Ascending aorta (tissue), 2 donors: ENCODE measurements at regions not wholly inside any gene's neighbourhood (a gene's known extent, or its start where the extent isn't known, plus 50 kb on each side); places are given as distances from the start of the nearest gene placed in this dataset.
"Not testable (repeated sequence)": the region's sequence is repeated elsewhere in the genome, so short reads cannot be mapped to it uniquely, and the experiment has no call there.

Experiments
- DNase-seq, 2 donors: peaks; one replicate each; pipeline ENCODE4 v3.0.0-alpha.2; 2019; ENCODE audit warnings: low spot score in 2 of 2
- H3K27ac ChIP-seq, 2 donors: fragments of 200-600 bp; sonication (generic); one replicate each; pipeline ENCODE4 v1.5.1; 2016 to 2017; ENCODE audit warnings: mild to moderate bottlenecking in 1 of 2
- H3K27me3 ChIP-seq: fragments of 200-600 bp; sonication (generic); one replicate; pipeline ENCODE4 v1.5.1; 2017
- H3K36me3 ChIP-seq, 2 donors: fragments of 200-600 bp; sonication (generic); one replicate each; pipeline ENCODE4 v1.5.1; 2016
- H3K4me1 ChIP-seq, 2 donors: fragments of 200-600 bp; sonication (generic); one replicate each; pipeline ENCODE4 v1.5.1; 2016 to 2017; ENCODE audit warnings: mild to moderate bottlenecking in 1 of 2
- H3K4me3 ChIP-seq, 2 donors: fragments of 200-600 bp; sonication (generic); one replicate each; pipeline ENCODE4 v1.5.1; 2016 to 2017; ENCODE audit warnings: mild to moderate bottlenecking in 1 of 2
- H3K9me3 ChIP-seq, 2 donors: fragments of 200-600 bp; sonication (generic); one replicate each; pipeline ENCODE4 v1.5.1; 2016
- CTCF ChIP-seq, 3 experiments: fragments of 200-600 bp in 2 of 3; fragments of 450-650 bp in 1 of 3; sonication (generic) in 2 of 3; IDR thresholded peaks; one replicate each; pipeline ENCODE4 v1.5.1; 2016 to 2019; ENCODE audit warnings: antibody characterized with exemption in 3 of 3, mild to moderate bottlenecking in 1 of 3, moderate library complexity in 1 of 3
- intact Hi-C: fragments of 100-400 bp; cut with DNase I; formaldehyde crosslinking; loops from one replicate; pipeline ENCODE4 v1.15.1; 2023

DNA sequence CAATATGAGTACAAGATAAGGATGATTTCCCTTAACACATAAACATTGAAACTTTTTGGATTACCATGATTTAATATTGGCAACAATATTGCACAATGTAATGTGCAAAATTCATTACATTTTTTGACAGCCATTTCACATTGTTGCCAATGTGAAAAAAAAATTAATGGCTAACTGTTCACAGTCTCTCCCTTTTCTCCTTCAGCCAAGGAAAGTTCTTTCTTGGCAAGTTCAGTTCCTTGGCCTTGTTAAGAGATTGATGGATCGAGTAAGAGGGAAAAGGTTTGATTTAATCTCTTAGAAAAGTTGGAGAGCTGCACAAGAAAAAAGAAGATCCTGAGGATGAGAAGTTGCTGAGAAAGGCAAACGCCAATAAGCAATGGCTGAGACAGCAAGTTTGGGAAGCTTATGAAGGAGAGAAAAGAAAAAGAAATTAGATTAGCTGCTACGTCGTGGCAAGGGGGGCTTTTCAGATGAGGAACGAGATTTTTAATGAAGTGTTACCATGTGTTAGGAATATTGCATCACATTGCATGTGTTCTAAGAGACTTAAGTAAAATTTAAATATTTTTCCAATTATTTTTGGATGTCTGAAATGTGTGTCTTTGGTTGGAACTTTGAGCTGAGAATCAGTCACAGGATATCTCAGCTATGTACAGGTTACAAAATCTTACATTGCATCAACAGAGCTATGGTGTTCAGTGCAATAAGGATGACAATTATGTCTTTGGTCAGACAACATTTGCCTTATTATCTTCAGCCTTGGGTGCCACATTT is 61.4 kb upstream of the ZNF280D start:
- intact Hi-C loops = loop anchor here (5.0 kb wide), 1 partner anchor 62 kb away; the partner anchor contains the start of gene ZNF280D
- H3K27ac ChIP-seq = peak overlapping the region; percentile 49 to 52
- no peaks in the 10 kb centered on the region for H3K27me3 ChIP-seq
- no peak for TF ChIP-seq CTCF (IDR thresholded peaks at IDR 0.05)
- H3K4me1 ChIP-seq = no peaks in the 10 kb centered on the region
- no peak overlapping the region for H3K4me3 ChIP-seq
- no peak for DNase-seq
- H3K9me3 ChIP-seq = peaks cover 0 to 18% of the 10 kb centered on the region in 2 donors
- no peaks in the 10 kb centered on the region for H3K36me3 ChIP-seq

GRCh38 chr15:56794165-56794552 is 60.9 kb upstream of the ZNF280D start:
- no peaks in the 10 kb centered on the region for H3K4me1 ChIP-seq
- H3K9me3 ChIP-seq = peaks cover 0 to 18% of the 10 kb centered on the region in 2 donors
- no peak overlapping the region for H3K4me3 ChIP-seq
- no peaks in the 10 kb centered on the region for H3K27me3 ChIP-seq
- peak overlapping the region; percentile 20 to 52 for H3K27ac ChIP-seq
- no peaks in the 10 kb centered on the region for H3K36me3 ChIP-seq
- DNase-seq = no peak
- intact Hi-C loops = loop anchor here (5.0 kb wide), 1 partner anchor 62 kb away; the partner anchor contains the start of gene ZNF280D
- TF ChIP-seq CTCF (IDR thresholded peaks at IDR 0.05) = no peak

DNA sequence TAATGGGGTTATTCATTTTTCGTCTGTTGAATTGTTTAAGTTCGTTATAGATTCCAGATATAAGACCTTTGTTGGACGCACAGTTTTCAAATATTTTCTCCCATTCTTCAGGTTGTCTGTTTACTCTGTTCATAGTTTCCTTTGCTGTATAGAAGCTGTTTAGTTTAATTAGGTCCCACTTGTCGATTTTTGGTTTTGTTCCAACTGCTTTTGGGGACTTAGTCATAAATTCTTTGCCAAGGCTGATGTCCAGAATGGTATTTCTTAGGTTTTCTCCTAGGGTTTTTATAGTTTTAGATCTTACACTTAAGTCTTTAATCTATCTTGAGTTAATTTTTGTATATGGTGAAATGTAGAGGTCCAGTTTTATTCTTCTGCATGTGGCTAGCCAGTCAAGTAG is 58.9 kb upstream of the ZNF280D start:
- no peak overlapping the region for H3K27ac ChIP-seq
- intact Hi-C loops = loop anchor here (5.0 kb wide), 1 partner anchor 60 kb away; the partner anchor contains the start of gene ZNF280D
- DNase-seq = no peak
- no peaks in the 10 kb centered on the region for H3K4me1 ChIP-seq
- H3K4me3 ChIP-seq = no peak overlapping the region
- no peaks in the 10 kb centered on the region for H3K27me3 ChIP-seq
- no peaks in the 10 kb centered on the region for H3K36me3 ChIP-seq
- TF ChIP-seq CTCF (IDR thresholded peaks at IDR 0.05) = no peak
- peaks cover 0 to 18% of the 10 kb centered on the region in 2 donors for H3K9me3 ChIP-seq

- intact Hi-C loops = loop anchor here (5.0 kb wide), 1 partner anchor 59 kb away; the partner anchor contains the start of gene ZNF280D
- H3K4me3 ChIP-seq, H3K27ac ChIP-seq, H3K36me3 ChIP-seq, H3K27me3 ChIP-seq, DNase-seq, H3K4me1 ChIP-seq: not testable (repeated sequence)
- H3K9me3 ChIP-seq = peaks cover 0 to 18% of the 10 kb centered on the region in 2 donors
Measured at GRCh38 chr15:56791521-56791920, 58.2 kb upstream of the ZNF280D start.

- Histone ChIP-seq H3K27me3 (no peaks in the 10 kb centered on the region), H3K27ac (no peak overlapping the region), H3K4me3 (no peak overlapping the region), H3K36me3 (no peaks in the 10 kb centered on the region), H3K4me1 (no peaks in the 10 kb centered on the region), H3K9me3 (peaks cover 0 to 15% of the 10 kb centered on the region in 2 donors)
- no peak for TF ChIP-seq CTCF (IDR thresholded peaks at IDR 0.05)
- DNase-seq = no peak
- intact Hi-C loops = no loop called here
Measured at GRCh38 chr15:56788359-56788758, 55.0 kb upstream of the ZNF280D start.

GRCh38 chr15:56786966-56787365 is 53.7 kb upstream of the ZNF280D start:
- no peak overlapping the region for H3K4me3 ChIP-seq
- intact Hi-C loops = no loop called here
- H3K9me3 ChIP-seq = peaks cover 0 to 1% of the 10 kb centered on the region in 2 donors
- H3K27me3 ChIP-seq = no peaks in the 10 kb centered on the region
- no peak for TF ChIP-seq CTCF (IDR thresholded peaks at IDR 0.05)
- no peak for DNase-seq
- H3K4me1 ChIP-seq = no peaks in the 10 kb centered on the region
- H3K27ac ChIP-seq = no peak overlapping the region
- no peaks in the 10 kb centered on the region for H3K36me3 ChIP-seq
